Brain microvascular endothelial cell (primary cell): ENCODE measurements at regions not wholly inside any gene's neighbourhood (a gene's known extent, or its start where the extent isn't known, plus 50 kb on each side); places are given as distances from the start of the nearest gene placed in this dataset.

Experiments
- DNase-seq: peaks from one replicate; pipeline ENCODE4 v3.0.0-alpha.2; 2020
- H3K27ac ChIP-seq: fragments of 250-450 bp; sonication (Bioruptor Pico); 2 replicates; pipeline ENCODE4 v1.5.1; 2020; ENCODE audit warnings: mild to moderate bottlenecking, moderate library complexity
- H3K27me3 ChIP-seq: fragments of 250-450 bp; sonication (Bioruptor Pico); replicated peaks from 2 replicates; pipeline ENCODE4 v1.5.1; 2020; ENCODE audit warnings: mild to moderate bottlenecking
- H3K36me3 ChIP-seq: fragments of 250-450 bp; sonication (Bioruptor Pico); replicated peaks from 2 replicates; pipeline ENCODE4 v1.5.1; 2020; ENCODE audit warnings: mild to moderate bottlenecking
- H3K4me3 ChIP-seq: 2 replicates; pipeline ENCODE4 v1.5.1; 2011; ENCODE audit warnings: low read depth, mild to moderate bottlenecking, control low read depth, low read length, moderate library complexity
- CTCF ChIP-seq: IDR thresholded peaks from 2 replicates; pipeline ENCODE4 v1.5.1; 2011; ENCODE audit warnings: low read depth, mild to moderate bottlenecking, moderate library complexity, low read length, control low read depth, inconsistent platforms; ENCODE audit errors: missing control alignments
- in situ Hi-C: cut with HindIII; loops from 2 replicates; pipeline ENCODE4 v1.10.0; 2017; ENCODE audit warnings: low sequenced_read_pairs, low pct_ligation_motif_present

- no peaks in the 10 kb centered on the region for H3K27me3 ChIP-seq
- no peak overlapping the region for H3K27ac ChIP-seq
- DNase-seq = no peak
- TF ChIP-seq CTCF = no peak
- H3K36me3 ChIP-seq = no peaks in the 10 kb centered on the region
- in situ Hi-C loops = no loop called here
- no peak overlapping the region for H3K4me3 ChIP-seq
Observed at GRCh38 chr5:164062304-164062703, 556.9 kb downstream of the MAT2B start.

- H3K4me3 ChIP-seq = no peak overlapping the region
- H3K36me3 ChIP-seq = no peaks in the 10 kb centered on the region
- H3K27me3 ChIP-seq = no peaks in the 10 kb centered on the region
- no peak for TF ChIP-seq CTCF
- no peak for DNase-seq
- no peak overlapping the region for H3K27ac ChIP-seq
- in situ Hi-C loops = no loop called here
Observed at GRCh38 chr5:164065266-164065665, 559.8 kb downstream of the MAT2B start.

- TF ChIP-seq CTCF = no peak
- no peak overlapping the region for H3K4me3 ChIP-seq
- H3K36me3 ChIP-seq = no peaks in the 10 kb centered on the region
- no peak overlapping the region for H3K27ac ChIP-seq
- DNase-seq = no peak
- in situ Hi-C loops = no loop called here
- no peaks in the 10 kb centered on the region for H3K27me3 ChIP-seq
Observed at GRCh38 chr5:164071671-164072070, 566.3 kb downstream of the MAT2B start.

GRCh38 chr5:164073081-164073480, 567.7 kb downstream of the MAT2B start:
- in situ Hi-C loops = no loop called here

GRCh38 chr5:164076556-164076955, 571.1 kb downstream of the MAT2B start:
- Histone ChIP-seq H3K36me3 (no peaks in the 10 kb centered on the region), H3K4me3 (no peak overlapping the region), H3K27ac (no peak overlapping the region), H3K27me3 (no peaks in the 10 kb centered on the region)
- no peak for TF ChIP-seq CTCF
- in situ Hi-C loops = no loop called here
- DNase-seq = no peak

More at GRCh38 chr5:164073081-164073480, 567.7 kb downstream of the MAT2B start:
- TF ChIP-seq CTCF = no peak
- Histone ChIP-seq H3K27me3 (no peaks in the 10 kb centered on the region), H3K27ac (no peak overlapping the region), H3K4me3 (no peak overlapping the region), H3K36me3 (no peaks in the 10 kb centered on the region)
- no peak for DNase-seq

GRCh38 chr5:164090358-164090757, 584.9 kb downstream of the MAT2B start:
- no peak for DNase-seq
- Histone ChIP-seq H3K36me3 (no peaks in the 10 kb centered on the region), H3K27me3 (no peaks in the 10 kb centered on the region), H3K27ac (no peak overlapping the region), H3K4me3 (no peak overlapping the region)
- in situ Hi-C loops = no loop called here
- TF ChIP-seq CTCF = no peak
